Left ventricle myocardium inferior (tissue), 1 donor: ENCODE measurements at regions not wholly inside any gene's neighbourhood (a gene's known extent, or its start where the extent isn't known, plus 50 kb on each side); places are given as distances from the start of the nearest gene placed in this dataset.
"Not testable (repeated sequence)": the region's sequence is repeated elsewhere in the genome, so short reads cannot be mapped to it uniquely, and the experiment has no call there.

ENCODE experiments used
- DNase-seq: peaks from one replicate; pipeline ENCODE4 v3.0.0-alpha.2; 2020
- H3K27ac ChIP-seq: fragments of 200-600 bp; replicated peaks from 2 replicates; pipeline ENCODE4 v1.8.0; 2021
- H3K27me3 ChIP-seq: fragments of 200-600 bp; 2 replicates; pipeline ENCODE4 v1.8.0; 2021; ENCODE audit warnings: low read depth
- H3K36me3 ChIP-seq: fragments of 200-600 bp; 2 replicates; pipeline ENCODE4 v1.8.0; 2021
- H3K4me1 ChIP-seq: fragments of 200-600 bp; 2 replicates; pipeline ENCODE4 v1.8.0; 2021
- H3K4me3 ChIP-seq: fragments of 200-600 bp; 2 replicates; pipeline ENCODE4 v1.8.0; 2021; ENCODE audit warnings: mild to moderate bottlenecking, moderate library complexity
- H3K9me3 ChIP-seq: fragments of 200-600 bp; replicated peaks from 2 replicates; pipeline ENCODE4 v1.8.0; 2021
- intact Hi-C: fragments of 100-400 bp; cut with micrococcal nuclease; formaldehyde crosslinking; loops from one replicate; pipeline ENCODE4 v1.11.0; 2022
- TF ChIP-seq, protein P1 (sequence below): fragments of 200-600 bp; IDR thresholded peaks from 2 replicates; pipeline ENCODE4 v1.8.0; 2021; ENCODE audit warnings: antibody characterized with exemption, mild to moderate bottlenecking, borderline replicate concordance
- donor health status: DM: no; HTN: yes; CAD: no; lungs with severe emphysema.

DNA sequence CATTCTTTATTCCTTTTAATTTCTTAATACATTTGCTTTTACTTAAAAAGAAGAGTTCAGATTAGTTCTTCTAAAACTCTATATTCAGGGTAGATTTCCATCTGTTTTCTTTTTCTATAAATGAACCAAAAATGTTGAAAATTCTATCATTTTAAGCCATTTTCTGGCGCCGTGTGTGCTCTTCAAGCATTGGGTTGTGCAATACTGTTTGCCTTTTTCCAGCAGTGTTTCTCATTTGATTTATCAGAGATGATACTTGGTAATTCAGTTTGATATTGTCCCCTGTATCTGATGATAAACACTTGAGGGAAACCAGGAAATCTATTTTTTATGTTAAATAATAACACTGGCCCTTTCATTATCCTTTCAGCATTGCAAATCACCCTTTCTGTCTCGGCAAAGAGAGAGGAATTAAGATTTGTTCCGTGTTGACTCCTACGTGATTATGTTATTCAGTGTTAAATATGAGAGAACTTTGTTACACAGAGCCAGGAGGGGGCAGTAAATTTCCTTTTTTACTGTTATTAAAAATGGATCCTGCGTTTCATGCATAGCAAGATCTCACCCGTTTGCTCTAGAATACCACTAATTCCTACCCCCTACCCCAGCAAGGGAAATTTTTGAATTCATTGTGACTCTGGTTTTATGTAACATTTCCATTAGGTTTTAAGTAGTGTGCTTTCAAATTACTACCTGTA lies 606.9 kb upstream of the RBFOX1 start:
- TF ChIP-seq, protein P1, sequence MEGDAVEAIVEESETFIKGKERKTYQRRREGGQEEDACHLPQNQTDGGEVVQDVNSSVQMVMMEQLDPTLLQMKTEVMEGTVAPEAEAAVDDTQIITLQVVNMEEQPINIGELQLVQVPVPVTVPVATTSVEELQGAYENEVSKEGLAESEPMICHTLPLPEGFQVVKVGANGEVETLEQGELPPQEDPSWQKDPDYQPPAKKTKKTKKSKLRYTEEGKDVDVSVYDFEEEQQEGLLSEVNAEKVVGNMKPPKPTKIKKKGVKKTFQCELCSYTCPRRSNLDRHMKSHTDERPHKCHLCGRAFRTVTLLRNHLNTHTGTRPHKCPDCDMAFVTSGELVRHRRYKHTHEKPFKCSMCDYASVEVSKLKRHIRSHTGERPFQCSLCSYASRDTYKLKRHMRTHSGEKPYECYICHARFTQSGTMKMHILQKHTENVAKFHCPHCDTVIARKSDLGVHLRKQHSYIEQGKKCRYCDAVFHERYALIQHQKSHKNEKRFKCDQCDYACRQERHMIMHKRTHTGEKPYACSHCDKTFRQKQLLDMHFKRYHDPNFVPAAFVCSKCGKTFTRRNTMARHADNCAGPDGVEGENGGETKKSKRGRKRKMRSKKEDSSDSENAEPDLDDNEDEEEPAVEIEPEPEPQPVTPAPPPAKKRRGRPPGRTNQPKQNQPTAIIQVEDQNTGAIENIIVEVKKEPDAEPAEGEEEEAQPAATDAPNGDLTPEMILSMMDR: no peak
- H3K4me1 ChIP-seq: no peaks in the 10 kb centered on the region
- H3K9me3 ChIP-seq: peaks cover 10% of the 10 kb centered on the region
- no peak overlapping the region for H3K4me3 ChIP-seq
- no peaks in the 10 kb centered on the region for H3K36me3 ChIP-seq
- H3K27me3 ChIP-seq: no peaks in the 10 kb centered on the region
- intact Hi-C loops: no loop called here
- DNase-seq: no peak
- H3K27ac ChIP-seq: no peak overlapping the region

DNA sequence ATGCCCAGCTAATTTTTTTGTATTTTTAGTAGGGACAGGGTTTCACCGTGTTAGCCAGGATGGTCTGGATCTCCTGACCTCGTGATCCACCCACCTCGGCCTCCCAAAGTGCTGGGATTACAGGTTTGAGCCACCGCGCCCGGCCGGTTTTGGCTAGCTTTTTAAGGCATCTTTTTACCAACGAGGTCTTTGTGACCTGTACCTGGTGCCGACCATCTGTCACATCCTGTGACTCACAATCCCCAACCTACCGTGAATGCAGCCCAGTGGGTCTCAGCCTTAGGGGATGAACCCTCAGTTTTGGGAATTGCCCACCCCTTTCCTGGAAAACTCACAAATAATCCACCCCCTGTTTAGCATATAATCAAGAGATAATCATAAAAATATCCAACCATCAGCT lies 607.4 kb upstream of the RBFOX1 start:
- H3K4me1 ChIP-seq, DNase-seq, H3K27ac ChIP-seq, intact Hi-C loops, H3K27me3 ChIP-seq, H3K4me3 ChIP-seq, H3K36me3 ChIP-seq: not testable (repeated sequence)
- peaks cover 10% of the 10 kb centered on the region for H3K9me3 ChIP-seq

DNA sequence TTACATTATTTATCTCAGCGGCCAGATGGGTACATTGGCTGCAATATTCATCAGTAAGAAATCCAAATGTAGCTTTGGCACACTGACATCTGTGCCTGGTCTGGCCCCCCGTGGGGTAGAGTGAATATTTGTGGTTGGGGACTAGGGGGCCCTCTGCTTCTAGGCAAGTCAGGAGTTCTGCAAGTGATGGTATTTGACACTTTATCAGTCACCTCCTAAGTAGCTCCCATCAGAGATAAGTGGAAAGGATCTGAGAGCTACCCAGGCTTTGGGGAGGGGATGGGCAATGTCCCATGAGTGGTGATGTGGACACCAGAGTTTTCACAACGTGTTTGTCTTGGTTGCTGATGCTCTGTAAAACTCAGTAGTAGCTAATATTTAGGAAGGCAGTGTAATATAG lies 609.9 kb upstream of the RBFOX1 start:
- no peak for DNase-seq

DNA sequence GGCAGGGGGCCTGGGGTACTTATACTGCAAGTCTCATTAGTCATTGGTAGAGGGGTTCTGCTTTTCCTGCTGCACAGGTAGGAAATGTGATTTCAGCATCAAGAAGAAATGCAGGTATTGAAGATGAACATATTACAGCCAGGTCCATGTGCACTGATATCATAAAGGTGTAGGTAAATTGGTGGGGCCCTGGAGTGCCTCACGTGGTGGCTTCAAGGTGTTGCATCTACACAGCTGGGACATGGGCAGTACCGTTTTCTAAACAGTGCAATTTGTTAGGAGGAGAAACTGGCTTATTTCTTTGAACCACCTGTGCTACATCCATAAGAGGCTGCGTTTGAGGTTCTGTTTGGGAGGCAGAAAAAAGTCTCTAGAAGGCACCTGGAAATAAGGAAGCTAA lies 618.1 kb upstream of the RBFOX1 start:
- Histone ChIP-seq H3K4me1 (no peaks in the 10 kb centered on the region), H3K9me3 (no peaks in the 10 kb centered on the region), H3K27me3 (no peaks in the 10 kb centered on the region), H3K4me3 (no peak overlapping the region), H3K27ac (no peak overlapping the region), H3K36me3 (no peaks in the 10 kb centered on the region)
- intact Hi-C loops: no loop called here
- TF ChIP-seq, protein P1: no peak
- no peak for DNase-seq

More for the DNA sequence above, 609.9 kb upstream of the RBFOX1 start:
- peaks cover 10% of the 10 kb centered on the region for H3K9me3 ChIP-seq
- no peaks in the 10 kb centered on the region for H3K36me3 ChIP-seq
- TF ChIP-seq, protein P1: no peak
- no peak overlapping the region for H3K4me3 ChIP-seq
- no peaks in the 10 kb centered on the region for H3K4me1 ChIP-seq
- H3K27ac ChIP-seq: no peak overlapping the region
- no peaks in the 10 kb centered on the region for H3K27me3 ChIP-seq
- intact Hi-C loops: no loop called here

DNA sequence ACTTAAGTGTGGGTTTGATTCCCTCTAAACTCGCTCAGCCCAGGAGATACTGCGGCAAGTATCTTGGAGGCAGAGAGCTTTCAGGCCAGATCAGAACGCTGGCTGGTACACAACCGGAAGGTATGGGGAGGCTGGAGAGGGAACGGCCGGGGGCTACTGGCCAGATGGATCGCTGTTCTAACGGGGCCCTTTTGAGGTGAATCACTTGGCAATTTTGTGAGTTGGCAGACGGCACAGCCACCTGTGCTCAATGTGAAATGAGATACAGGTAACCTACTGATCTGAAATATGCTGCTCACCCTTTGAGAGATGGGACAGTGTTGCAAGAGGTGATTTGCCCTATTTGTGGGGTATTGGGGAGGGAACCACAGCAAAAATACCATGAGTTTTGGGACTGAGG lies 622.9 kb upstream of the RBFOX1 start:
- H3K36me3 ChIP-seq: no peaks in the 10 kb centered on the region
- H3K4me3 ChIP-seq: no peak overlapping the region
- no peaks in the 10 kb centered on the region for H3K27me3 ChIP-seq
- DNase-seq: no peak
- H3K4me1 ChIP-seq: no peaks in the 10 kb centered on the region
- H3K27ac ChIP-seq: no peak overlapping the region
- intact Hi-C loops: no loop called here
- H3K9me3 ChIP-seq: no peaks in the 10 kb centered on the region
- TF ChIP-seq, protein P1: no peak

DNA sequence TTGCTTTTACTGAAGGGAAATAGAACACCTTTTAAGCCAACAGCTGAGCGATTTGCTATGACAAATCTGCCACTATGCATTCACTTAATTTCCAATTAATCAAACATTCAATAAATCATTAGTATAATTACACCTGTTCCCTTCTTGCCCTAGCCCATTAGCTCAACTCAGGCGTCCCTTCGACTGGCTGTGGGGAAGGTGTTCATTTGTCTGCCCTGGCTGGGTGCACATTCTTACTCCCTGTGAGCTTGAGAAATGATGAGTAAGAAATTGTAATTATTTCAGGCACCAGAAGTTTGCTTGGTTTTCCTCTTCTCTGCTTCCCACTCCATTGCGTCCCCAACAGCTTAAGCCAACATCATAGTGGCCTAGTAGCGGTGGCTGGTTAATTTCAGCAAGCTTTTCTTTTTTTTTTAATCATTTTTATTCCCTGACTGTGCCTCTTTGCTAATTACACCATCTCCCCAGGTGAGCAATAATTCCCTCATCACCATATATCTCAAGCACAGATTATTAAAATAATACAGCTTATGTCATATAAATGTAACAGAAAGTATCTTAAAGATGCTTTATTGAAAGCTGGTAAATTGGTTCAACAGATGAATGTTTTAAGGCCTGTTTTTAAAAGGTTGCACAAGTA lies 623.9 kb upstream of the RBFOX1 start:
- TF ChIP-seq, protein P1: no peak

More for the DNA sequence above, 623.9 kb upstream of the RBFOX1 start:
- Histone ChIP-seq H3K36me3 (no peaks in the 10 kb centered on the region), H3K4me1 (no peaks in the 10 kb centered on the region), H3K9me3 (no peaks in the 10 kb centered on the region), H3K27ac (no peak overlapping the region), H3K4me3 (no peak overlapping the region), H3K27me3 (no peaks in the 10 kb centered on the region)
- intact Hi-C loops: no loop called here
- no peak for DNase-seq
